ENCODE measurements at regions not wholly inside any gene's neighbourhood (a gene's known extent, or its start where the extent isn't known, plus 50 kb on each side); places are given as distances from the start of the nearest gene placed in this dataset.

DNA sequence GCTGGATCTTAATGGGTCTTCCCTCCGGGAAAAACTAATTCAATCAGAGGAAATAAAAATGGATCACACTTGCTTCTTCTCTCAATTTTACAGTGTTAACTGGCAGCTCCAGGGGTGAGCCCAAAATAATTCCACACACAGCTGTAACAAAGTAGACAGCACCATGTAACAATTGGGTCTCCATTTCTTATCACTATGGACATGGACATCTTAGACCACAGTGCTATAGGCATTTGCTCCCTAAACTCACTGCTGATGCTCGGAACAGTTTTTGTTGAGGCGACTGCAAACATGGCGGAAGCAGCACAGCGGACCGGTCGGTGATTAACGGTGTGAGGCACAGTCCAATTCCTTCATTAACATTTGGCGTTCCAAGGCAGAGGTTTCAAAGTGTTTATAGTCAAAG, 144.7 kb upstream of the NCK2 start:
- ChIA-PET CTCF (no interaction called here), POLR2A (no interaction called here)
- no peaks in the 10 kb centered on the region for H3K36me3 Mint-ChIP-seq (ENCODE audit: insufficient read depth, unreplicated experiment)
- Histone ChIP-seq H3K36me3 (ENCODE audit: control insufficient read depth, insufficient read depth, low read length) (no peaks in the 10 kb centered on the region), H3K4me1 (no peaks in the 10 kb centered on the region), H3K27me3 (replicated peaks; ENCODE audit: control insufficient read depth, insufficient read depth, low read length) (no peaks in the 10 kb centered on the region), H3K4me3 (ENCODE audit: low read depth, low read length) (no peak overlapping the region), H3K9me3 (no peaks in the 10 kb centered on the region)
- no peaks in the 10 kb centered on the region for H3K9me3 Mint-ChIP-seq (ENCODE audit: unreplicated experiment)
- TF ChIP-seq, protein P1, sequence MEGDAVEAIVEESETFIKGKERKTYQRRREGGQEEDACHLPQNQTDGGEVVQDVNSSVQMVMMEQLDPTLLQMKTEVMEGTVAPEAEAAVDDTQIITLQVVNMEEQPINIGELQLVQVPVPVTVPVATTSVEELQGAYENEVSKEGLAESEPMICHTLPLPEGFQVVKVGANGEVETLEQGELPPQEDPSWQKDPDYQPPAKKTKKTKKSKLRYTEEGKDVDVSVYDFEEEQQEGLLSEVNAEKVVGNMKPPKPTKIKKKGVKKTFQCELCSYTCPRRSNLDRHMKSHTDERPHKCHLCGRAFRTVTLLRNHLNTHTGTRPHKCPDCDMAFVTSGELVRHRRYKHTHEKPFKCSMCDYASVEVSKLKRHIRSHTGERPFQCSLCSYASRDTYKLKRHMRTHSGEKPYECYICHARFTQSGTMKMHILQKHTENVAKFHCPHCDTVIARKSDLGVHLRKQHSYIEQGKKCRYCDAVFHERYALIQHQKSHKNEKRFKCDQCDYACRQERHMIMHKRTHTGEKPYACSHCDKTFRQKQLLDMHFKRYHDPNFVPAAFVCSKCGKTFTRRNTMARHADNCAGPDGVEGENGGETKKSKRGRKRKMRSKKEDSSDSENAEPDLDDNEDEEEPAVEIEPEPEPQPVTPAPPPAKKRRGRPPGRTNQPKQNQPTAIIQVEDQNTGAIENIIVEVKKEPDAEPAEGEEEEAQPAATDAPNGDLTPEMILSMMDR (IDR thresholded peaks at IDR 0.05; ENCODE audit: insufficient read depth in 1 of 2, low read depth in 1 of 2, low read length in 1 of 2, severe bottlenecking in 1 of 2, unreplicated experiment in 1 of 2) = no peak
- no peak for DNase-seq
- no peak overlapping the region for H3K27ac Mint-ChIP-seq (ENCODE audit: unreplicated experiment)
- H3K27me3 Mint-ChIP-seq (ENCODE audit: insufficient read depth, unreplicated experiment) = no peaks in the 10 kb centered on the region
- no TSS peak for BruUV-seq (replicated peaks)
- no peak overlapping the region for H3K4me3 Mint-ChIP-seq (ENCODE audit: unreplicated experiment)
- H3K4me1 Mint-ChIP-seq (ENCODE audit: low read depth, unreplicated experiment) = no peaks in the 10 kb centered on the region
- intact Hi-C loops (cut with micrococcal nuclease; ENCODE audit: unreplicated experiment) = no loop called here

DNA sequence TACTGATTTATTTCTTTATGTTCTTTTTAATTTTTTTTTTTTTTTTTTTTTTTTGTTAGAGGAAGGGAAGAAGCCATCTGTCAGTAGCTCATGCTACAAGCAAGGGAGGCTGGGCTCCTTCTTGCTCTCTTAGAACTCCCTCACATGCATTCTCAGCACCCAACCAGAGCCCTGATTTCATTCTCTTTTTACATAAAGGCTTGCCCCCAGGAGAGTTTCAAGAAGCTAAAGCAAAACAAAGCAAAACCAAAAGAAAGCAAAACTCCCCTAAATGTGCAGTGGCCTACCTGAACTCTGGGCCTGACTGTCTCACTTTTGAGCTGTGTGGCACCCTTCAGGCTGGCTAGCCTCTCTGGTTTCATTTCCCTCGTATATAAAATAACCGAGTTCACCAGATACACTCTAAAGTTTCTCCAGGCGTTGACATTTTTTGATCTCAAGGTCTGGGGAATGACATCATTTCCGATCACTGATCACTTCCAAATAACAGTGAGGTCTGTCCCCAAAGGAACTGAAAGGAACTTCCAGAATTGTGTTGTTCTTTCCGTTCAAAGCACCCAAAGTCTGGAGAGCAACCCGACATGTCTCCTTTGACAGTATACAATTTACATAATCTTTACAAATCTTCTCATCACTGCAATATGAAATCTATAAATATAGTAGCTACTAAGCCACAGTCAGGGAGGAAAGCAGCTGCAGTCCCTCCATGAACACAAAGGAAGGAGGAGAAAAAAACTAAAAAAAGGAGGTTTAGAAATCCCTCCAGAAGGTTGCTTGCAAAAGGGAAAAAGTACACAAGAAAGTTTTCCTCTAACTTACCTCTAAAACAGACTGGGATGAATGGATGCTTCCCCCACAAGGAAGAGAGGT, 145.6 kb upstream of the NCK2 start:
- H3K4me1 ChIP-seq = no peaks in the 10 kb centered on the region
- no peaks in the 10 kb centered on the region for H3K9me3 ChIP-seq
- no peaks in the 10 kb centered on the region for H3K36me3 ChIP-seq (ENCODE audit: control insufficient read depth, insufficient read depth, low read length)
- no peaks in the 10 kb centered on the region for H3K27me3 ChIP-seq (replicated peaks; ENCODE audit: control insufficient read depth, insufficient read depth, low read length)
- BruUV-seq (replicated peaks) = no TSS peak
- no peak for DNase-seq
- ChIA-PET CTCF (interaction anchor here (0.6 kb wide), 2 partner anchors 13 to 86 kb away, joined by 3 to 4 read pairs; no protein-coding TSS in a partner anchor), POLR2A (no interaction called here)
- no peaks in the 10 kb centered on the region for H3K27me3 Mint-ChIP-seq (ENCODE audit: insufficient read depth, unreplicated experiment)
- no peaks in the 10 kb centered on the region for H3K4me1 Mint-ChIP-seq (ENCODE audit: low read depth, unreplicated experiment)
- TF ChIP-seq, protein P1 (IDR thresholded peaks at IDR 0.05; ENCODE audit: insufficient read depth in 1 of 2, low read depth in 1 of 2, low read length in 1 of 2, severe bottlenecking in 1 of 2, unreplicated experiment in 1 of 2) = no peak
- intact Hi-C loops (cut with micrococcal nuclease; ENCODE audit: unreplicated experiment) = no loop called here
- H3K9me3 Mint-ChIP-seq (ENCODE audit: unreplicated experiment) = no peaks in the 10 kb centered on the region
- no peak overlapping the region for H3K4me3 ChIP-seq (ENCODE audit: low read depth, low read length)
- H3K4me3 Mint-ChIP-seq (ENCODE audit: unreplicated experiment) = no peak overlapping the region
- no peak overlapping the region for H3K27ac Mint-ChIP-seq (ENCODE audit: unreplicated experiment)
- no peaks in the 10 kb centered on the region for H3K36me3 Mint-ChIP-seq (ENCODE audit: insufficient read depth, unreplicated experiment)

GRCh38 chr2:105597806-105598803, 146.6 kb upstream of the NCK2 start:
- Mint-ChIP-seq H3K27me3 (ENCODE audit: insufficient read depth, unreplicated experiment) (no peaks in the 10 kb centered on the region), H3K27ac (ENCODE audit: unreplicated experiment) (no peak overlapping the region), H3K9me3 (ENCODE audit: unreplicated experiment) (no peaks in the 10 kb centered on the region), H3K36me3 (ENCODE audit: insufficient read depth, unreplicated experiment) (no peaks in the 10 kb centered on the region), H3K4me1 (ENCODE audit: low read depth, unreplicated experiment) (no peaks in the 10 kb centered on the region), H3K4me3 (ENCODE audit: unreplicated experiment) (no peak overlapping the region)
- TF ChIP-seq, protein P1 (IDR thresholded peaks at IDR 0.05; ENCODE audit: insufficient read depth in 1 of 2, low read depth in 1 of 2, low read length in 1 of 2, severe bottlenecking in 1 of 2, unreplicated experiment in 1 of 2) = no peak
- no TSS peak for BruUV-seq (replicated peaks)
- Histone ChIP-seq H3K9me3 (no peaks in the 10 kb centered on the region), H3K36me3 (ENCODE audit: control insufficient read depth, insufficient read depth, low read length) (no peaks in the 10 kb centered on the region), H3K4me3 (ENCODE audit: low read depth, low read length) (no peak overlapping the region), H3K4me1 (no peaks in the 10 kb centered on the region), H3K27me3 (replicated peaks; ENCODE audit: control insufficient read depth, insufficient read depth, low read length) (no peaks in the 10 kb centered on the region)
- DNase-seq = no peak
- CTCF ChIA-PET = interaction anchor here (0.6 kb wide), 2 partner anchors 14 to 87 kb away, joined by 3 to 4 read pairs; no protein-coding TSS in a partner anchor
- intact Hi-C loops (cut with micrococcal nuclease; ENCODE audit: unreplicated experiment) = no loop called here
- POLR2A ChIA-PET = no interaction called here
